H1 (cell line): ENCODE measurements at regions not wholly inside any gene's neighbourhood (a gene's known extent, or its start where the extent isn't known, plus 50 kb on each side); places are given as distances from the start of the nearest gene placed in this dataset.

ENCODE experiments used
- CTCF ChIA-PET: fragments of 300-600 bp; sonication (Branson Sonifier 250); formaldehyde crosslinking; loops from one replicate; lab custom pipeline; 2021; ENCODE audit not compliant: partially characterized antibody; lab: Charles Lee
- POLR2A ChIA-PET: fragments of 300-600 bp; sonication (Branson Sonifier 250); formaldehyde crosslinking; loops from one replicate; lab custom pipeline; 2021; ENCODE audit warnings: inconsistent platforms; ENCODE audit not compliant: partially characterized antibody; lab: Charles Lee
- DNase-seq, 2 experiments: peaks; one replicate each; pipeline versions ENCODE4 v3.0.0 to v3.0.0-alpha.2; 2010 to 2022; ENCODE audit warnings: low spot score in 2 of 2, low read depth in 1 of 2, mixed read lengths in 1 of 2
- FAIRE-seq: peaks from 2 replicates; lab custom pipeline; 2011; peaks lifted over from hg19 to GRCh38; lab: Jason Lieb, UNC
- H2AFZ ChIP-seq: 2 replicates; pipeline ENCODE4 v1.8.1; 2012; ENCODE audit warnings: low read length, inconsistent platforms
- H2AK5ac ChIP-seq: 2 replicates; pipeline ENCODE4 v1.6.1; 2013; ENCODE audit warnings: low read depth, low read length
- H2BK120ac ChIP-seq: replicated peaks from 2 replicates; pipeline ENCODE3; 2013; ENCODE audit warnings: low read depth, low read length, inconsistent platforms
- H2BK12ac ChIP-seq: 2 replicates; pipeline ENCODE4 v1.6.1; 2013; ENCODE audit warnings: low read depth, low read length
- H2BK15ac ChIP-seq: 2 replicates; pipeline ENCODE4 v1.6.1; 2013; ENCODE audit warnings: low read length
- H2BK20ac ChIP-seq: 2 replicates; pipeline ENCODE4 v1.6.1; 2013; ENCODE audit warnings: low read length
- H2BK5ac ChIP-seq: 2 replicates; pipeline ENCODE4 v1.6.1; 2013; ENCODE audit warnings: low read depth, low read length
- H3K14ac ChIP-seq: 2 replicates; pipeline ENCODE4 v1.6.1; 2013; ENCODE audit warnings: inconsistent platforms; ENCODE audit not compliant: insufficient read length
- H3K18ac ChIP-seq: 2 replicates; pipeline ENCODE4 v1.6.1; 2013; ENCODE audit warnings: low read length; ENCODE audit errors: extremely low read depth
- H3K23ac ChIP-seq: 2 replicates; pipeline ENCODE4 v1.6.1; 2013; ENCODE audit warnings: inconsistent platforms; ENCODE audit not compliant: insufficient read length
- H3K23me2 ChIP-seq: 2 replicates; pipeline ENCODE4 v1.6.1; 2013; ENCODE audit warnings: low read depth, low read length
- H3K27ac ChIP-seq: 2 replicates; pipeline ENCODE4 v1.6.1; 2011; ENCODE audit warnings: low read depth, low read length, inconsistent platforms
- H3K27me3 ChIP-seq, 4 experiments: replicated peaks in 1 of 4; 1 replicate in 1 of 4; 2 replicates in 3 of 4; pipeline versions ENCODE4 v1.6.1 to v1.8.1; 2011 to 2013; ENCODE audit warnings: low read length in 3 of 4, mild to moderate bottlenecking in 3 of 4, inconsistent platforms in 2 of 4, mixed read lengths in 2 of 4, moderate library complexity in 1 of 4; ENCODE audit not compliant: control insufficient read depth in 3 of 4, insufficient read depth in 3 of 4; ENCODE audit errors: extremely low read depth in 1 of 4
- H3K36me3 ChIP-seq, 4 experiments: 2 replicates each; pipeline versions ENCODE4 v1.6.1 to v1.8.1; 2011 to 2013; ENCODE audit warnings: mild to moderate bottlenecking in 4 of 4, low read length in 3 of 4, moderate library complexity in 2 of 4, control low read depth in 1 of 4, inconsistent platforms in 1 of 4; ENCODE audit not compliant: insufficient read depth in 4 of 4, control insufficient read depth in 2 of 4
- H3K4ac ChIP-seq: replicated peaks from 2 replicates; pipeline ENCODE3; 2013; ENCODE audit warnings: low read length, low read depth, mixed read lengths, inconsistent platforms; ENCODE audit not compliant: insufficient read length
- H3K4me1 ChIP-seq, 4 experiments: replicated peaks in 1 of 4; 1 replicate in 1 of 4; 2 replicates in 3 of 4; pipeline versions ENCODE4 v1.6.1 to v1.8.1; 2011 to 2013; ENCODE audit warnings: low read length in 3 of 4, inconsistent platforms in 2 of 4, mixed read lengths in 1 of 4; ENCODE audit not compliant: insufficient read depth in 4 of 4, control insufficient read depth in 3 of 4
- H3K4me2 ChIP-seq, 2 experiments: 2 replicates each; pipeline versions ENCODE4 v1.6.1 to v1.8.1; 2011 to 2013; ENCODE audit warnings: low read depth in 2 of 2, low read length in 2 of 2, control low read depth in 1 of 2, inconsistent platforms in 1 of 2, mild to moderate bottlenecking in 1 of 2; ENCODE audit not compliant: insufficient read depth in 1 of 2
- H3K4me3 ChIP-seq, 4 experiments: fragments of 200-600, 300-600 bp in 1 of 4; sonication (generic), shearing (Covaris generic), sonication (Bioruptor Twin) in 1 of 4; 2 replicates each; pipeline versions ENCODE4 v1.5.1 to v1.8.1; 2011 to 2016; ENCODE audit warnings: low read length in 4 of 4, low read depth in 3 of 4, control low read depth in 2 of 4, inconsistent platforms in 2 of 4, mild to moderate bottlenecking in 2 of 4, mixed read lengths in 1 of 4, moderate library complexity in 1 of 4; ENCODE audit not compliant: insufficient read depth in 2 of 4; ENCODE audit errors: extremely low read depth in 1 of 4
- H3K56ac ChIP-seq: replicated peaks from 2 replicates; pipeline ENCODE3; 2013; ENCODE audit warnings: low read depth, mild to moderate bottlenecking, mixed read lengths, low read length, inconsistent platforms; ENCODE audit not compliant: insufficient read length
- H3K79me1 ChIP-seq: 2 replicates; pipeline ENCODE4 v1.6.1; 2013; ENCODE audit warnings: low read depth, low read length, control low read depth
- H3K79me2 ChIP-seq, 2 experiments: 2 replicates each; pipeline versions ENCODE4 v1.6.1 to v1.8.1; 2012 to 2013; ENCODE audit warnings: low read length in 2 of 2, mild to moderate bottlenecking in 2 of 2, inconsistent platforms in 1 of 2; ENCODE audit not compliant: insufficient read depth in 2 of 2, control insufficient read depth in 1 of 2
- H3K9ac ChIP-seq, 4 experiments: replicated peaks in 1 of 4; 1 replicate in 1 of 4; 2 replicates in 3 of 4; pipeline versions ENCODE4 v1.6.1 to v1.8.1; 2011 to 2013; ENCODE audit warnings: low read depth in 3 of 4, low read length in 3 of 4, control low read depth in 2 of 4, mild to moderate bottlenecking in 2 of 4, moderate library complexity in 2 of 4, inconsistent platforms in 1 of 4; ENCODE audit errors: extremely low read depth in 1 of 4
- H3K9me3 ChIP-seq, 2 experiments: 2 replicates each; pipeline versions ENCODE4 v1.6.1 to v1.8.1; 2012 to 2013; ENCODE audit warnings: mild to moderate bottlenecking in 2 of 2, moderate library complexity in 2 of 2, control low read depth in 1 of 2, inconsistent platforms in 1 of 2, low read depth in 1 of 2, low read length in 1 of 2, mixed read lengths in 1 of 2; ENCODE audit not compliant: insufficient read depth in 2 of 2
- H4K20me1 ChIP-seq, 2 experiments: replicated peaks in 1 of 2; 2 replicates each; pipeline versions ENCODE3 to v1.8.1; 2011 to 2013; ENCODE audit warnings: inconsistent platforms in 2 of 2, low read length in 2 of 2, mild to moderate bottlenecking in 1 of 2; ENCODE audit not compliant: insufficient read depth in 2 of 2, control insufficient read depth in 1 of 2
- H4K5ac ChIP-seq: 2 replicates; pipeline ENCODE4 v1.6.1; 2013; ENCODE audit warnings: low read length, low read depth, mixed read lengths, inconsistent platforms; ENCODE audit not compliant: insufficient read length
- H4K8ac ChIP-seq: 2 replicates; pipeline ENCODE4 v1.8.0; 2013; ENCODE audit warnings: mild to moderate bottlenecking, moderate library complexity, low read length, inconsistent platforms; ENCODE audit not compliant: insufficient read depth; ENCODE audit errors: extremely low read depth
- H4K91ac ChIP-seq: replicated peaks from 2 replicates; pipeline ENCODE3; 2013; ENCODE audit warnings: low read length, mixed read lengths, inconsistent platforms; ENCODE audit not compliant: insufficient read length
- CBX5 ChIP-seq: fragments of 300-800, 300-1000 bp; sonication (generic); IDR thresholded peaks from 2 replicates; pipeline ENCODE4 v1.7.1; 2016; ENCODE audit warnings: antibody characterized with exemption, low read length, low read depth
- CEBPB ChIP-seq: IDR thresholded peaks from 2 replicates; pipeline ENCODE4 v1.6.1; 2012; ENCODE audit warnings: low read depth, low read length
- CHD1 ChIP-seq: IDR thresholded peaks from 2 replicates; pipeline ENCODE4 v1.6.1; 2012; ENCODE audit warnings: low read depth, low read length, improper control_type of control experiment
- CHD2 ChIP-seq: IDR thresholded peaks from 2 replicates; pipeline ENCODE4 v1.6.1; 2012; ENCODE audit warnings: low read length, improper control_type of control experiment
- CREB1 ChIP-seq: IDR thresholded peaks from 2 replicates; pipeline ENCODE4 v1.6.1; 2012; ENCODE audit warnings: inconsistent platforms
- EGR1 ChIP-seq: IDR thresholded peaks from 2 replicates; pipeline ENCODE4 v1.6.1; 2011; ENCODE audit warnings: low read depth, low read length, borderline replicate concordance
- EZH2 ChIP-seq: fragments of 200-600 bp; sonication (generic); IDR thresholded peaks from 2 replicates; pipeline ENCODE4 v1.7.1; 2012; ENCODE audit warnings: low read depth, mild to moderate bottlenecking, moderate library complexity, low read length, inconsistent platforms; ENCODE audit not compliant: severe bottlenecking
- HDAC2 ChIP-seq, 2 experiments: fragments of 300-600 bp in 1 of 2; sonication (generic) in 1 of 2; IDR thresholded peaks; 2 replicates each; pipeline ENCODE4 v1.6.1; 2011 to 2012; ENCODE audit warnings: low read depth in 2 of 2, low read length in 2 of 2, mild to moderate bottlenecking in 2 of 2, moderate library complexity in 2 of 2, borderline replicate concordance in 1 of 2, inconsistent platforms in 1 of 2
- JUN ChIP-seq: IDR thresholded peaks from 2 replicates; pipeline ENCODE4 v1.6.1; 2011; ENCODE audit warnings: low read depth, mild to moderate bottlenecking, improper control_type of control experiment, low read length
- NANOG ChIP-seq: IDR thresholded peaks from 2 replicates; pipeline ENCODE4 v1.6.1; 2011; ENCODE audit warnings: low read length, low read depth, mild to moderate bottlenecking, inconsistent platforms; ENCODE audit not compliant: insufficient read depth, poor library complexity, severe bottlenecking
- POLR2AphosphoS5 ChIP-seq: IDR thresholded peaks from 2 replicates; pipeline ENCODE4 v1.6.1; 2011; ENCODE audit warnings: low read depth, low read length
- RFX5 ChIP-seq: IDR thresholded peaks from 2 replicates; pipeline ENCODE4 v1.6.1; 2011; ENCODE audit warnings: low read depth, low read length, improper control_type of control experiment, borderline replicate concordance
- SIN3A ChIP-seq, 2 experiments: IDR thresholded peaks in 1 of 2; conservative IDR thresholded peaks in 1 of 2; 2 replicates each; pipeline ENCODE4 v1.6.1; 2011 to 2012; ENCODE audit warnings: low read length in 2 of 2, improper control_type of control experiment in 1 of 2, low read depth in 1 of 2, mild to moderate bottlenecking in 1 of 2
- SP2 ChIP-seq: IDR thresholded peaks from 2 replicates; pipeline ENCODE4 v1.6.1; 2012; ENCODE audit warnings: mild to moderate bottlenecking, low read length, inconsistent platforms
- TCF12 ChIP-seq: IDR thresholded peaks from 2 replicates; pipeline ENCODE4 v1.6.1; 2011; ENCODE audit warnings: low read depth, mild to moderate bottlenecking, low read length
- YY1 ChIP-seq: IDR thresholded peaks from 2 replicates; pipeline ENCODE4 v1.6.1; 2011; ENCODE audit warnings: low read depth, mild to moderate bottlenecking, low read length
- WGBS, 2 experiments: shearing (Covaris generic) in 1 of 2; methylation state at CpG; one replicate each; pipeline versions ENCODE4 v1.1.6 to v1.1.7; 2013 to 2015; ENCODE audit warnings: low lambda C conversion rate in 2 of 2, mixed read lengths in 2 of 2, inconsistent platforms in 1 of 2, low coverage in 1 of 2, missing lambda C conversion rate in 1 of 2; ENCODE audit not compliant: insufficient replicate concordance in 2 of 2, insufficient coverage in 1 of 2, insufficient read length in 1 of 2; ENCODE audit errors: extremely low coverage in 1 of 2, missing lambda C conversion rate in 1 of 2; 5-methylcytosine and 5-hydroxymethylcytosine counted together

DNA sequence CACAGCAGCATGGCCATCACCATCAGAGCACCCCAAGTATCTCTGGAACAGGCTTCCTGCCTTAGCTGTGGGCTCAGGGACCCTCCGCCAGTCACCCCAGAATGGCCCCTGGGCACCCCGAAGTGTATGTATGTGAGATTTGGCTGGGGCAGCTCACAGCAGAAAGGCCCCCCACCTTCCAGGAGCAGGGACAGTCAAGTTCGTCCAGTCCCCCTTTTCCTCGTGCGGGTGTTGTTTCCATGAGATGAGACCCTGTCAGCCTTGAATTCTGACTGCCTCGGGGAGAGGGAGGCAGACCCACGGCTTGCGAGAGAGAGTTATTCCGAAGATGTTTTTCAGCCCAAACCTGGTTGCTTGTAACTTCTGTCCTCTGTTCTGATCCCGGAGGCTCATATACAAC lies 290.9 kb upstream of the HDAC4 start:
- CTCF ChIA-PET: no interaction called here
- Histone ChIP-seq H2BK5ac (no peak overlapping the region), H3K27ac (no peak overlapping the region; the same call in 1 of the 2 replicates), H3K27me3 (no peaks in the 10 kb centered on the region), H2BK120ac (no peak overlapping the region), H3K23me2 (no peaks in the 10 kb centered on the region), H2BK20ac (no peak overlapping the region), H3K56ac (no peak overlapping the region), H4K91ac (no peak overlapping the region), H3K9me3 (no peaks in the 10 kb centered on the region), H3K4me3 (no peak overlapping the region), H4K20me1 (no peaks in the 10 kb centered on the region), H3K9ac (no peak overlapping the region), H3K14ac (no peak overlapping the region), H2BK12ac (no peak overlapping the region), H2AK5ac (no peak overlapping the region), H2AFZ (no peak overlapping the region), H3K79me2 (no peaks in the 10 kb centered on the region), H3K4me1 (peaks cover 0 to 6% (median 4%) of the 10 kb centered on the region in 4 experiments; a peak in 3 of 7 replicates), H3K36me3 (no peaks in the 10 kb centered on the region), H3K79me1 (no peaks in the 10 kb centered on the region), H3K4me2 (no peak overlapping the region), H4K5ac (no peak overlapping the region), H2BK15ac (no peak overlapping the region), H4K8ac (no peak overlapping the region), H3K4ac (no peak overlapping the region), H3K23ac (no peak overlapping the region), H3K18ac (no peak overlapping the region)
- DNase-seq: no peak
- WGBS, 2 experiments: 91% methylated on average over 8 of the region's 10 CpGs; no CpG with 5 or more reads in 1 of the 2 experiments
- no peak for FAIRE-seq
- POLR2A ChIA-PET: no interaction called here
- TF ChIP-seq CHD1: no peak
- TF ChIP-seq YY1: no peak
- TF ChIP-seq RFX5: no peak
- no peak for TF ChIP-seq CREB1
- no peak for TF ChIP-seq SIN3A (conservative IDR thresholded peaks at IDR 0.05 in 1 of 2, IDR thresholded peaks at IDR 0.05 in 1 of 2; ENCODE audit: low read depth in 1 of 2, low read length in 2 of 2)
- no peak for TF ChIP-seq CBX5
- TF ChIP-seq HDAC2 (IDR thresholded peaks at IDR 0.05; ENCODE audit: borderline replicate concordance in 1 of 2, low read depth in 2 of 2, low read length in 2 of 2): no peak
- no peak for TF ChIP-seq EGR1
- TF ChIP-seq CEBPB: no peak
- no peak for TF ChIP-seq JUN
- TF ChIP-seq POLR2AphosphoS5: no peak
- TF ChIP-seq SP2: no peak
- no peak for TF ChIP-seq TCF12
- no peak for TF ChIP-seq CHD2
- TF ChIP-seq NANOG: no peak
- TF ChIP-seq EZH2: no peak
